ENCODE measurements at regions not wholly inside any gene's neighbourhood (a gene's known extent, or its start where the extent isn't known, plus 50 kb on each side); places are given as distances from the start of the nearest gene placed in this dataset.

DNA sequence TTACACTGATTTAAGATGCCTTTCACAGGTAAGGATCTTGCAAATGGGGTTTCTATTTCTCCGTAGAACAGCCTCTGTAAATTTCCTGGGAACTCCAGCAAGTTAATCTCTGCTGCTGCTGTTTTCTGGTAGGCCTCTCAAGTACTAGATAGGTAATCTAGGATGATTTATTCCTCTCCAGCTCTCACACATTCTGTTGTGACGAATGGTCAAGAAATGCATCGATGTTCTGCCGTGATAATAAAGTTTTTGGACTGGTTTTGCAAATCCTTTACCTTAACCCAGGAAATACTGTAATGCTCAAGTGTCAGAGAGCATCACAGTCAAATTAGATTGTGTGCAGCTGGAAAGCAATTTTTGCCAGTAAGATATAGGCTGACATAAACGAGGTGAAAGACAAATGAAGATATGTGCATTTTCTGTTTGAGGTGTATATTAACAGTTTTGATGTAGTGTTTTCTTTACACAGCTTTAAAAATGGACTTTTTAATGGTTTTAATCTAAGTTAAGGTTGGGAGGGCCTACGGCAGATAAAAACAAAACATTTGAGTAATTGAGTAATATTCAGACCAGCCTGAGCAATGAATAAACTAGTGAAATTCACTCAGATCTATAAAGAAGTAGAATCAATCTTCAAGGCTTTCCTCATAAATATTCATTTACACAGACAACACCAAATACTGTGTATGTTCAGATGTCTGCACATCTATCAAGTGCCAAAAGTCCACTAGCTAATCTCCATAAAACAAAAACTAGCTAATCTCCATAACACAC lies 300.6 kb upstream of the EDIL3 start:
- H3K4me2 ChIP-seq (ENCODE audit: low read depth, low read length): no peak overlapping the region
- no peak for DNase-seq
- no peak overlapping the region for H3K27ac ChIP-seq (ENCODE audit: low read length)
- H4K20me1 ChIP-seq (ENCODE audit: insufficient read depth, low read length): no peaks in the 10 kb centered on the region
- H3K9me3 ChIP-seq (replicated peaks; ENCODE audit: insufficient read depth, low read length): no peaks in the 10 kb centered on the region
- no peaks in the 10 kb centered on the region for H3K9me2 ChIP-seq (replicated peaks; ENCODE audit: insufficient read depth, low read length)
- no peaks in the 10 kb centered on the region for H3K27me3 ChIP-seq (replicated peaks; ENCODE audit: insufficient read depth, low read length)
- no peak overlapping the region for H3K9ac ChIP-seq (ENCODE audit: low read length)
- H3F3A ChIP-seq (ENCODE audit: insufficient read depth, low read length): no peaks in the 10 kb centered on the region
- H3K79me2 ChIP-seq (ENCODE audit: low read length): no peaks in the 10 kb centered on the region
- no peak overlapping the region for H2AFZ ChIP-seq (ENCODE audit: low read length)
- TF ChIP-seq EZH2phosphoT487 (IDR thresholded peaks at IDR 0.05; ENCODE audit: low read length) (no peak), EZH2 (optimal IDR thresholded peaks at IDR 0.05; ENCODE audit: low read depth, low read length) (no peak), CTCF (IDR thresholded peaks at IDR 0.05; ENCODE audit: low read length) (no peak)
- H3K36me3 ChIP-seq (replicated peaks; ENCODE audit: insufficient read depth, low read length): no peaks in the 10 kb centered on the region
- H3K4me1 ChIP-seq (ENCODE audit: low read length): no peaks in the 10 kb centered on the region
- H3K4me3 ChIP-seq (ENCODE audit: low read length): no peak overlapping the region

GRCh38 chr5:84683594-84683993 lies 298.9 kb upstream of the EDIL3 start:
- Histone ChIP-seq H3K4me2 (ENCODE audit: low read depth, low read length) (no peak overlapping the region), H4K20me1 (ENCODE audit: insufficient read depth, low read length) (no peaks in the 10 kb centered on the region), H3F3A (ENCODE audit: insufficient read depth, low read length) (no peaks in the 10 kb centered on the region), H3K27ac (ENCODE audit: low read length) (no peak overlapping the region), H3K9me3 (replicated peaks; ENCODE audit: insufficient read depth, low read length) (no peaks in the 10 kb centered on the region), H3K9me2 (replicated peaks; ENCODE audit: insufficient read depth, low read length) (no peaks in the 10 kb centered on the region), H3K4me3 (ENCODE audit: low read length) (no peak overlapping the region), H3K4me1 (ENCODE audit: low read length) (no peaks in the 10 kb centered on the region), H3K36me3 (replicated peaks; ENCODE audit: insufficient read depth, low read length) (no peaks in the 10 kb centered on the region), H3K79me2 (ENCODE audit: low read length) (no peaks in the 10 kb centered on the region), H2AFZ (ENCODE audit: low read length) (no peak overlapping the region), H3K27me3 (replicated peaks; ENCODE audit: insufficient read depth, low read length) (no peaks in the 10 kb centered on the region), H3K9ac (ENCODE audit: low read length) (no peak overlapping the region)
- no peak for DNase-seq
- TF ChIP-seq EZH2 (optimal IDR thresholded peaks at IDR 0.05; ENCODE audit: low read depth, low read length) (no peak), EZH2phosphoT487 (IDR thresholded peaks at IDR 0.05; ENCODE audit: low read length) (no peak), CTCF (IDR thresholded peaks at IDR 0.05; ENCODE audit: low read length) (no peak)

DNA sequence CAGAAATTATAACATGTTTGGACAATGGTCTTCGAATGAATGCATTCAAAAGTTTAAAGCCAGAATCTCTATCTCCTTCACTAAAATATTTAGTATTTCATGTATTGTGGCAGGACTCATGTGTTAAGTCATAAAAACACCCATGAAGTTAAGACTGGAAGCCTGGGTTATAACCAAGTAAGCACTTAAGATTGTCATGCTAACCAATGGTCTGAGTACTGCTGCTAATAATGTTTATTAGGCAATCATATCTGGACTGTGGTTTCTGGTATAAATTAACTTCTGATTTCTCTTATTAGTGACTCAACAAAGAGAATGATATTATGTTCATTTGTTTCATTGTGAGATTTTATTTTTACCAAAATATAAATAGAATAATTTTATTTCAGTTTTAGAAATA lies 297.9 kb upstream of the EDIL3 start:
- no peak overlapping the region for H2AFZ ChIP-seq (ENCODE audit: low read length)
- no peaks in the 10 kb centered on the region for H3K4me1 ChIP-seq (ENCODE audit: low read length)
- no peaks in the 10 kb centered on the region for H3K36me3 ChIP-seq (replicated peaks; ENCODE audit: insufficient read depth, low read length)
- H3K4me3 ChIP-seq (ENCODE audit: low read length): no peak overlapping the region
- no peak overlapping the region for H3K9ac ChIP-seq (ENCODE audit: low read length)
- H3K79me2 ChIP-seq (ENCODE audit: low read length): no peaks in the 10 kb centered on the region
- DNase-seq: no peak
- H3F3A ChIP-seq (ENCODE audit: insufficient read depth, low read length): no peaks in the 10 kb centered on the region
- no peaks in the 10 kb centered on the region for H4K20me1 ChIP-seq (ENCODE audit: insufficient read depth, low read length)
- no peaks in the 10 kb centered on the region for H3K9me2 ChIP-seq (replicated peaks; ENCODE audit: insufficient read depth, low read length)
- H3K4me2 ChIP-seq (ENCODE audit: low read depth, low read length): no peak overlapping the region
- TF ChIP-seq EZH2phosphoT487 (IDR thresholded peaks at IDR 0.05; ENCODE audit: low read length) (no peak), EZH2 (optimal IDR thresholded peaks at IDR 0.05; ENCODE audit: low read depth, low read length) (no peak)
- no peaks in the 10 kb centered on the region for H3K27me3 ChIP-seq (replicated peaks; ENCODE audit: insufficient read depth, low read length)
- no peak overlapping the region for H3K27ac ChIP-seq (ENCODE audit: low read length)
- H3K9me3 ChIP-seq (replicated peaks; ENCODE audit: insufficient read depth, low read length): no peaks in the 10 kb centered on the region

GRCh38 chr5:84680908-84681307 lies 296.2 kb upstream of the EDIL3 start:
- H3K9ac ChIP-seq (ENCODE audit: low read length): no peak overlapping the region
- no peaks in the 10 kb centered on the region for H3K27me3 ChIP-seq (replicated peaks; ENCODE audit: insufficient read depth, low read length)
- H3K4me3 ChIP-seq (ENCODE audit: low read length): no peak overlapping the region
- H3K9me3 ChIP-seq (replicated peaks; ENCODE audit: insufficient read depth, low read length): no peaks in the 10 kb centered on the region
- no peaks in the 10 kb centered on the region for H3F3A ChIP-seq (ENCODE audit: insufficient read depth, low read length)
- no peaks in the 10 kb centered on the region for H4K20me1 ChIP-seq (ENCODE audit: insufficient read depth, low read length)
- H3K79me2 ChIP-seq (ENCODE audit: low read length): no peaks in the 10 kb centered on the region
- no peak overlapping the region for H3K4me2 ChIP-seq (ENCODE audit: low read depth, low read length)
- H2AFZ ChIP-seq (ENCODE audit: low read length): no peak overlapping the region
- no peaks in the 10 kb centered on the region for H3K36me3 ChIP-seq (replicated peaks; ENCODE audit: insufficient read depth, low read length)
- DNase-seq: no peak
- no peak overlapping the region for H3K27ac ChIP-seq (ENCODE audit: low read length)
- TF ChIP-seq CTCF (IDR thresholded peaks at IDR 0.05; ENCODE audit: low read length): no peak
- no peak for TF ChIP-seq EZH2phosphoT487 (IDR thresholded peaks at IDR 0.05; ENCODE audit: low read length)
- no peak for TF ChIP-seq EZH2 (optimal IDR thresholded peaks at IDR 0.05; ENCODE audit: low read depth, low read length)
- no peaks in the 10 kb centered on the region for H3K9me2 ChIP-seq (replicated peaks; ENCODE audit: insufficient read depth, low read length)
- no peaks in the 10 kb centered on the region for H3K4me1 ChIP-seq (ENCODE audit: low read length)
